ENCODE measurements at regions not wholly inside any gene's neighbourhood (a gene's known extent, or its start where the extent isn't known, plus 50 kb on each side); places are given as distances from the start of the nearest gene placed in this dataset.

GRCh38 chr15:25605151-25605550 lies 166.3 kb upstream of the UBE3A start:
- Histone ChIP-seq H3K27me3 (ENCODE audit: low read length) (no peaks in the 10 kb centered on the region), H4K20me1 (ENCODE audit: low read depth, low read length) (no peaks in the 10 kb centered on the region), H3K4me2 (ENCODE audit: low read depth, low read length, poor library complexity, severe bottlenecking) (no peak overlapping the region), H3K9me2 (replicated peaks; ENCODE audit: insufficient read depth, low read length) (no peaks in the 10 kb centered on the region; the same call in 1 of the 2 replicates), H3K9ac (ENCODE audit: low read length) (no peak overlapping the region), H3K79me2 (ENCODE audit: insufficient read depth, low read length) (no peaks in the 10 kb centered on the region), H3K9me3 (ENCODE audit: insufficient read depth, low read length) (no peaks in the 10 kb centered on the region), H3F3A (ENCODE audit: insufficient read depth) (no peaks in the 10 kb centered on the region), H3K27ac (ENCODE audit: low read depth, low read length) (no peak overlapping the region), H3K36me3 (ENCODE audit: low read length) (no peaks in the 10 kb centered on the region), H3K4me3 (ENCODE audit: insufficient read depth, low read length, poor library complexity, severe bottlenecking) (no peak overlapping the region), H2AFZ (ENCODE audit: low read depth, low read length, severe bottlenecking) (no peak overlapping the region)
- TF ChIP-seq EZH2phosphoT487 (conservative IDR thresholded peaks at IDR 0.05; ENCODE audit: low read length) (no peak), CTCF (IDR thresholded peaks at IDR 0.05; ENCODE audit: insufficient read depth, low read length, poor library complexity, severe bottlenecking) (no peak)

- Histone ChIP-seq H3K9me3 (ENCODE audit: insufficient read depth, low read length) (no peaks in the 10 kb centered on the region), H3K9ac (ENCODE audit: low read length) (no peak overlapping the region), H3K79me2 (ENCODE audit: insufficient read depth, low read length) (no peaks in the 10 kb centered on the region), H3K27ac (ENCODE audit: low read depth, low read length) (no peak overlapping the region), H3K4me3 (ENCODE audit: insufficient read depth, low read length, poor library complexity, severe bottlenecking) (no peak overlapping the region), H2AFZ (ENCODE audit: low read depth, low read length, severe bottlenecking) (no peak overlapping the region), H3F3A (ENCODE audit: insufficient read depth) (no peaks in the 10 kb centered on the region), H3K36me3 (ENCODE audit: low read length) (no peaks in the 10 kb centered on the region), H3K27me3 (ENCODE audit: low read length) (no peaks in the 10 kb centered on the region), H3K4me2 (ENCODE audit: low read depth, low read length, poor library complexity, severe bottlenecking) (no peak overlapping the region), H4K20me1 (ENCODE audit: low read depth, low read length) (no peaks in the 10 kb centered on the region), H3K9me2 (replicated peaks; ENCODE audit: insufficient read depth, low read length) (no peaks in the 10 kb centered on the region; the same call in 1 of the 2 replicates)
- TF ChIP-seq CTCF (IDR thresholded peaks at IDR 0.05; ENCODE audit: insufficient read depth, low read length, poor library complexity, severe bottlenecking) (no peak), EZH2phosphoT487 (conservative IDR thresholded peaks at IDR 0.05; ENCODE audit: low read length) (no peak)
Observed at GRCh38 chr15:25600751-25601150, 161.9 kb upstream of the UBE3A start.

GRCh38 chr15:25597571-25597970 lies 158.7 kb upstream of the UBE3A start:
- Histone ChIP-seq H3K36me3 (ENCODE audit: low read length) (no peaks in the 10 kb centered on the region), H3K27ac (ENCODE audit: low read depth, low read length) (no peak overlapping the region), H3K9ac (ENCODE audit: low read length) (no peak overlapping the region), H3K4me3 (ENCODE audit: insufficient read depth, low read length, poor library complexity, severe bottlenecking) (no peak overlapping the region), H3K27me3 (ENCODE audit: low read length) (no peaks in the 10 kb centered on the region), H3K79me2 (ENCODE audit: insufficient read depth, low read length) (no peaks in the 10 kb centered on the region), H3K9me3 (ENCODE audit: insufficient read depth, low read length) (no peaks in the 10 kb centered on the region), H3K9me2 (replicated peaks; ENCODE audit: insufficient read depth, low read length) (no peaks in the 10 kb centered on the region), H3K4me2 (ENCODE audit: low read depth, low read length, poor library complexity, severe bottlenecking) (no peak overlapping the region), H3F3A (ENCODE audit: insufficient read depth) (no peaks in the 10 kb centered on the region), H2AFZ (ENCODE audit: low read depth, low read length, severe bottlenecking) (no peak overlapping the region), H4K20me1 (ENCODE audit: low read depth, low read length) (no peaks in the 10 kb centered on the region)
- TF ChIP-seq CTCF (IDR thresholded peaks at IDR 0.05; ENCODE audit: insufficient read depth, low read length, poor library complexity, severe bottlenecking) (no peak), EZH2phosphoT487 (conservative IDR thresholded peaks at IDR 0.05; ENCODE audit: low read length) (no peak)

Measured in SU-DHL-6 (cell line).